Muscle of leg (tissue), 3 donors: ENCODE measurements at regions not wholly inside any gene's neighbourhood (a gene's known extent, or its start where the extent isn't known, plus 50 kb on each side); places are given as distances from the start of the nearest gene placed in this dataset.

Experiments
- DNase-seq: peaks from one replicate; pipeline ENCODE4 v3.0.0; 2013
- H3K27ac ChIP-seq: one replicate; pipeline ENCODE4 v1.5.1; 2013; ENCODE audit warnings: mild to moderate bottlenecking, low read length, control low read depth
- H3K27me3 ChIP-seq: one replicate; pipeline ENCODE4 v1.6.1; 2013; ENCODE audit warnings: low read length; ENCODE audit not compliant: control insufficient read depth, insufficient read depth
- H3K36me3 ChIP-seq: one replicate; pipeline ENCODE4 v1.6.1; 2013; ENCODE audit warnings: low read length; ENCODE audit not compliant: control insufficient read depth, insufficient read depth
- H3K4me1 ChIP-seq: one replicate; pipeline ENCODE4 v1.6.1; 2013; ENCODE audit warnings: low read length; ENCODE audit not compliant: control insufficient read depth, insufficient read depth
- H3K4me3 ChIP-seq: one replicate; pipeline ENCODE4 v1.5.1; 2013; ENCODE audit warnings: low read length, control low read depth
- H3K9me3 ChIP-seq: replicated peaks from 2 replicates; pipeline ENCODE4 v1.6.1; 2013; ENCODE audit warnings: low read depth, low read length; ENCODE audit not compliant: control insufficient read depth
- WGBS: methylation state at CpG from one replicate; pipeline ENCODE4 v1.1.5; 2013; ENCODE audit warnings: missing lambda C conversion rate; ENCODE audit not compliant: insufficient coverage; 5-methylcytosine and 5-hydroxymethylcytosine counted together

GRCh38 chr6:169869301-169869700, 117.9 kb downstream of the ERMARD start:
- no peak for DNase-seq
- no peak overlapping the region for H3K27ac ChIP-seq
- no peaks in the 10 kb centered on the region for H3K9me3 ChIP-seq
- no peaks in the 10 kb centered on the region for H3K36me3 ChIP-seq
- WGBS, result 76% methylated on average over 9 of the region's 11 CpGs
- H3K4me3 ChIP-seq, result no peak overlapping the region
- H3K4me1 ChIP-seq, result peaks cover 15% of the 10 kb centered on the region
- H3K27me3 ChIP-seq, result no peaks in the 10 kb centered on the region

GRCh38 chr6:169868458-169868857, 117.0 kb downstream of the ERMARD start:
- Histone ChIP-seq H3K27ac (no peak overlapping the region), H3K4me1 (peaks cover 15% of the 10 kb centered on the region), H3K27me3 (no peaks in the 10 kb centered on the region), H3K9me3 (no peaks in the 10 kb centered on the region), H3K36me3 (no peaks in the 10 kb centered on the region), H3K4me3 (no peak overlapping the region)
- 43% methylated on average over 9 of the region's 19 CpGs for WGBS
- peak; percentile 78 for DNase-seq

GRCh38 chr6:169867751-169868191, 116.3 kb downstream of the ERMARD start:
- 79% methylated on average over 6 of the region's 12 CpGs for WGBS
- DNase-seq, result no peak
- H3K27me3 ChIP-seq, result no peaks in the 10 kb centered on the region
- H3K9me3 ChIP-seq, result no peaks in the 10 kb centered on the region
- no peak overlapping the region for H3K4me3 ChIP-seq
- peaks cover 17% of the 10 kb centered on the region for H3K4me1 ChIP-seq
- H3K36me3 ChIP-seq, result no peaks in the 10 kb centered on the region
- no peak overlapping the region for H3K27ac ChIP-seq

- no peak overlapping the region for H3K4me3 ChIP-seq
- no peaks in the 10 kb centered on the region for H3K9me3 ChIP-seq
- no peak overlapping the region for H3K27ac ChIP-seq
- H3K36me3 ChIP-seq, result no peaks in the 10 kb centered on the region
- H3K4me1 ChIP-seq, result peaks cover 21% of the 10 kb centered on the region
- WGBS, result 84% methylated on average over 14 of the region's 18 CpGs
- no peak for DNase-seq
- H3K27me3 ChIP-seq, result no peaks in the 10 kb centered on the region
Measured at GRCh38 chr6:169866668-169867521, 115.5 kb downstream of the ERMARD start.

GRCh38 chr6:169866140-169866534, 114.7 kb downstream of the ERMARD start:
- Histone ChIP-seq H3K27ac (no peak overlapping the region), H3K36me3 (no peaks in the 10 kb centered on the region), H3K9me3 (no peaks in the 10 kb centered on the region), H3K27me3 (no peaks in the 10 kb centered on the region), H3K4me3 (no peak overlapping the region), H3K4me1 (peaks cover 21% of the 10 kb centered on the region)
- WGBS, result 70% methylated on average over 6 of the region's 10 CpGs
- DNase-seq, result no peak

GRCh38 chr6:169865346-169866139, 114.1 kb downstream of the ERMARD start:
- no peaks in the 10 kb centered on the region for H3K27me3 ChIP-seq
- H3K9me3 ChIP-seq, result no peaks in the 10 kb centered on the region
- no peak for DNase-seq
- no peaks in the 10 kb centered on the region for H3K36me3 ChIP-seq
- no peak overlapping the region for H3K27ac ChIP-seq
- H3K4me3 ChIP-seq, result no peak overlapping the region
- 77% methylated on average over 11 of the region's 13 CpGs for WGBS
- H3K4me1 ChIP-seq, result peaks cover 23% of the 10 kb centered on the region

- 65% methylated on average over 20 of the region's 23 CpGs for WGBS
- DNase-seq, result no peak
- Histone ChIP-seq H3K27me3 (no peaks in the 10 kb centered on the region), H3K4me3 (no peak overlapping the region), H3K27ac (no peak overlapping the region), H3K4me1 (peaks cover 29% of the 10 kb centered on the region), H3K9me3 (no peaks in the 10 kb centered on the region), H3K36me3 (no peaks in the 10 kb centered on the region)
Measured at GRCh38 chr6:169864148-169865020, 113.0 kb downstream of the ERMARD start.

GRCh38 chr6:169863710-169864109, 112.3 kb downstream of the ERMARD start:
- 85% methylated on average over 3 of the region's 3 CpGs for WGBS
- H3K36me3 ChIP-seq, result no peaks in the 10 kb centered on the region
- H3K27ac ChIP-seq, result no peak overlapping the region
- no peaks in the 10 kb centered on the region for H3K27me3 ChIP-seq
- no peaks in the 10 kb centered on the region for H3K9me3 ChIP-seq
- peaks cover 29% of the 10 kb centered on the region for H3K4me1 ChIP-seq
- no peak for DNase-seq
- no peak overlapping the region for H3K4me3 ChIP-seq

- peaks cover 4% of the 10 kb centered on the region for H3K9me3 ChIP-seq
- peaks cover 22% of the 10 kb centered on the region for H3K4me1 ChIP-seq
- no peak for DNase-seq
- no peak overlapping the region for H3K27ac ChIP-seq
- no peaks in the 10 kb centered on the region for H3K27me3 ChIP-seq
- H3K36me3 ChIP-seq, result no peaks in the 10 kb centered on the region
- no peak overlapping the region for H3K4me3 ChIP-seq
- 77% methylated on average over 15 of the region's 20 CpGs for WGBS
Measured at GRCh38 chr6:169862892-169863525, 111.6 kb downstream of the ERMARD start.
